PFSK-1 (cell line): ENCODE measurements at regions not wholly inside any gene's neighbourhood (a gene's known extent, or its start where the extent isn't known, plus 50 kb on each side); places are given as distances from the start of the nearest gene placed in this dataset.

Source experiments
- FOXP2 ChIP-seq: optimal IDR thresholded peaks from 2 replicates; pipeline ENCODE3; 2011; ENCODE audit warnings: borderline replicate concordance, control low read depth, inconsistent platforms; ENCODE audit not compliant: insufficient read depth; ENCODE audit errors: extremely low read length, extremely low read depth
- POLR2AphosphoS5 ChIP-seq: IDR thresholded peaks from 2 replicates; pipeline ENCODE4 v1.6.1; 2012; ENCODE audit warnings: low read depth, mild to moderate bottlenecking, control low read depth, low read length, moderate library complexity
- SIN3A ChIP-seq: IDR thresholded peaks from 2 replicates; pipeline ENCODE4 v1.6.1; 2012; ENCODE audit warnings: mild to moderate bottlenecking, low read length, moderate library complexity, borderline replicate concordance; ENCODE audit not compliant: insufficient read depth
- TAF1 ChIP-seq: IDR thresholded peaks from 2 replicates; pipeline ENCODE4 v1.6.1; 2012; ENCODE audit warnings: low read length, control low read depth, borderline replicate concordance; ENCODE audit not compliant: insufficient read depth
- TF ChIP-seq, protein P1 (sequence below), 2 experiments: IDR thresholded peaks; 2 replicates each; pipeline versions ENCODE4 v1.6.1 to v1.8.0; 2011 to 2012; ENCODE audit warnings: low read depth in 2 of 2, low read length in 2 of 2, control low read depth in 1 of 2, inconsistent platforms in 1 of 2, mild to moderate bottlenecking in 1 of 2, moderate library complexity in 1 of 2; ENCODE audit not compliant: insufficient read depth in 1 of 2

DNA sequence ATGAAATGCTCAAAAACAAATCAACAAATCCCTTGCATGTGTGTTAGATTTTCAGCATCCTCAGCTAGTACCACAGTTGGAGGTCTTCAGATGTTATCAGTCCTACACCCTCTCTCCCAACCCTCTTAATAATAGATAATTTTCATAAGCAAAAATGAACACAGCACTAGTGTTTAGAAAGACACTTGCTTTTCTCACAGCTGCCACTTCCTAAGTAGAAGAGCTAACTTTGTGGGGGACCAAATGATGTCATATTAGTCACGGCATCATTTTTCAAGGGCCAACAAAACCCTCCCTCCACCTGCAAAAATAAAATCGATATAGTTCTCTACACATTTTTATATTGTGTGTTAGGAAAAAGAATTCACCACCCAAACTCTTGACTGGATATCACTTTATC, 163.5 kb upstream of the GYPA start:
- TF ChIP-seq SIN3A: no peak

DNA sequence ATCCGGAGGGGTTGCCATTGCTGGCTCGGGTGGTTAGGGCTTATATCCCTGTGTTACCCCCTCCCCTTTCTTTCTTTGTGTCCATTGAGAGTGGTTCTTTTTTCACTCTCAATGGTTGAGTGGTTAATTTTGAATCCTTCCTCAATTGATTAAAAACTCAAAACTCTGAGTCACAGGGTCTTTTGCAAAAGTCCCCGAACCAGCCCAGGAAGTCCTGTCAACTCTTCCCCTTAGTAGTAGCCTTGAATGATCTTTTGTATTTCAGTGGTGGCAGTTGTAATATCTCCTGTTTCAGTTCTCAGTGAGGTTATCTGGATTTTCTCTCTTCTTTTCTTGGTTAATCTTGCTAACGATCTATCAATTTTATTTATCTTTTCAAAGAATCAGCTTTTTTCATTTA, 170.0 kb upstream of the GYPA start:
- TF ChIP-seq SIN3A: no peak
- no peak for TF ChIP-seq TAF1
- no peak for TF ChIP-seq FOXP2
- TF ChIP-seq POLR2AphosphoS5: no peak
- TF ChIP-seq, protein P1, sequence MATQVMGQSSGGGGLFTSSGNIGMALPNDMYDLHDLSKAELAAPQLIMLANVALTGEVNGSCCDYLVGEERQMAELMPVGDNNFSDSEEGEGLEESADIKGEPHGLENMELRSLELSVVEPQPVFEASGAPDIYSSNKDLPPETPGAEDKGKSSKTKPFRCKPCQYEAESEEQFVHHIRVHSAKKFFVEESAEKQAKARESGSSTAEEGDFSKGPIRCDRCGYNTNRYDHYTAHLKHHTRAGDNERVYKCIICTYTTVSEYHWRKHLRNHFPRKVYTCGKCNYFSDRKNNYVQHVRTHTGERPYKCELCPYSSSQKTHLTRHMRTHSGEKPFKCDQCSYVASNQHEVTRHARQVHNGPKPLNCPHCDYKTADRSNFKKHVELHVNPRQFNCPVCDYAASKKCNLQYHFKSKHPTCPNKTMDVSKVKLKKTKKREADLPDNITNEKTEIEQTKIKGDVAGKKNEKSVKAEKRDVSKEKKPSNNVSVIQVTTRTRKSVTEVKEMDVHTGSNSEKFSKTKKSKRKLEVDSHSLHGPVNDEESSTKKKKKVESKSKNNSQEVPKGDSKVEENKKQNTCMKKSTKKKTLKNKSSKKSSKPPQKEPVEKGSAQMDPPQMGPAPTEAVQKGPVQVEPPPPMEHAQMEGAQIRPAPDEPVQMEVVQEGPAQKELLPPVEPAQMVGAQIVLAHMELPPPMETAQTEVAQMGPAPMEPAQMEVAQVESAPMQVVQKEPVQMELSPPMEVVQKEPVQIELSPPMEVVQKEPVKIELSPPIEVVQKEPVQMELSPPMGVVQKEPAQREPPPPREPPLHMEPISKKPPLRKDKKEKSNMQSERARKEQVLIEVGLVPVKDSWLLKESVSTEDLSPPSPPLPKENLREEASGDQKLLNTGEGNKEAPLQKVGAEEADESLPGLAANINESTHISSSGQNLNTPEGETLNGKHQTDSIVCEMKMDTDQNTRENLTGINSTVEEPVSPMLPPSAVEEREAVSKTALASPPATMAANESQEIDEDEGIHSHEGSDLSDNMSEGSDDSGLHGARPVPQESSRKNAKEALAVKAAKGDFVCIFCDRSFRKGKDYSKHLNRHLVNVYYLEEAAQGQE (IDR thresholded peaks at IDR 0.05; ENCODE audit: insufficient read depth in 1 of 2, low read depth in 2 of 2, low read length in 2 of 2): no peak

DNA sequence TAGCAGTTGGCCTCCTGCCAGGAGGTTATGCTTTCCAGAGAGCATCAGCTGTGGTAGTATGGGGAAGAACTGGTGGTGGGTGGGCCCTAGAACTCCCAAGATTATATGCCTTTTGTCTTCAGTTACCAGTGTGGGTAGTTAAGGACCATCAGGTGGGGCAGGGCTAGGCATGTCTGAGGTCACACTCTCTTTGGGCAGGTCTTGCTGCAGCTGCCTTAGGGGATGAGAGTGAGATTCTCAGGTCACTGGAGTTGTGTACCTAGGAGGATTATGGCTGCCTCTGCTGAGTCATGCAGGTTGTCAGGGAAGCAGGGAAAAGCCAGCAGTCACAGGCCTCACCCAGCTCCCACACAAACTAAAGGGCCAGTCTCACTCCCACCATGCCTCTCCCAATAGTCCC, 172.9 kb upstream of the GYPA start:
- TF ChIP-seq SIN3A: no peak
- no peak for TF ChIP-seq POLR2AphosphoS5
- no peak for TF ChIP-seq TAF1
- TF ChIP-seq, protein P1 (IDR thresholded peaks at IDR 0.05; ENCODE audit: insufficient read depth in 1 of 2, low read depth in 2 of 2, low read length in 2 of 2): no peak
- no peak for TF ChIP-seq FOXP2

DNA sequence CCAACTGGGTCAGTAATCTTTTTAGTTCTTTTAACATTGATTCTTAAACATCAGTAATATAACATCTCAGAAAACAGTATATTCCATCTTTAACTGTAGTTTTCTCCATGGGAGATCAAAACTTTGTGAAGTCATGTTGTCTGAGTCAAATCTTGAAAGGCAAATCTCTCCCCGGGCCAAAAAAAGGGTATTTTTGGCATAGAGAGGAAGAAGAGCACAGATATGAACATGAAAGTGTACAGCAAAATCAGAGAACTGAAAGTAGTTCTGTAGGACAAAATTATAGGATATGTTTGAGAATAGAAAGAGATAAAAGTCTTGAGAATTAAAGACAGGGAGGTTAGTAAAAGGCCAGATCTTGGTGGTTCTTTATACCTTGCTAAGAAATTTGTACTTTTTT, 176.4 kb upstream of the GYPA start:
- TF ChIP-seq POLR2AphosphoS5: no peak
- no peak for TF ChIP-seq SIN3A
- TF ChIP-seq FOXP2: no peak

DNA sequence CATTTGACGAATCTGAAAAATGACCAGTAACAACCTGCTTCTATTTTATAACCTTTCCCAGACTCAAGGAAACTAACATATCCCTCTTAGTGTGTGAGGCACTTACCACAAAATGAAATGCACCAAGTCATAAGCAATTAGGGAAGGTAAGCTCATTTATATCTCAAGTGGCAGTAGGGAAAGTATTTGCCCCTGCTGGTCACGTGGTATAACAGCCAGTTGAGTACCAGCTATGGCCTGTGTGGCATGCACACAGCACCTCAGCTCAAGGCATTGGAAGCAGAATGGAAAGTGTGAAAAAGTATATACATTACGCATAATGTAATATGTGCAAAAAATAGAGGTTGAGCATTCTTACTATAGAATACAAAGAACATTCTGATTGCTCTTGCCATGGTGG, 178.3 kb upstream of the GYPA start:
- TF ChIP-seq SIN3A: no peak
- no peak for TF ChIP-seq POLR2AphosphoS5
- TF ChIP-seq, protein P1 (IDR thresholded peaks at IDR 0.05; ENCODE audit: insufficient read depth in 1 of 2, low read depth in 2 of 2, low read length in 2 of 2): no peak
- no peak for TF ChIP-seq FOXP2
- no peak for TF ChIP-seq TAF1

DNA sequence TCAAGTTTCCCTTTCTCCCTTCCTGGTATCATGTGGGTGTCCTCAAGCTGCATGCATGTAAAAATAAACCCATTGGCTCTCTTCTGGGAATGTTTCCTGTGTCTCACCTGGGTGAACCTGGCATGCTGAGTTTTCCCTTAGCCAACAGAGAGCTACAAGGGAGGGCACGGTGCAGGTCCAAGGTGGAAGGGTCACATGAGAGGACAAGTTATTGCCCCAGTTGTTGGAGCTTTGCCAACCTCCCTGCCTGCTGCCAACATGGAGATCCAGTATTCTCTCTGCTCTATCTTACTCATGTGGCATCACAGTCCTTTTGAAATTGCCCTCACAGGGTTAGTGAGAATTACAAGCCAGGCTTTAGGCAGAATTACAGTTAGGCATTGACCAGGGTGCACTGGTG, 196.1 kb upstream of the GYPA start:
- TF ChIP-seq SIN3A (no peak), POLR2AphosphoS5 (no peak), FOXP2 (no peak), TAF1 (no peak)
- TF ChIP-seq, protein P1 (IDR thresholded peaks at IDR 0.05; ENCODE audit: insufficient read depth in 1 of 2, low read depth in 2 of 2, low read length in 2 of 2): no peak
